DOHH2 (cell line): ENCODE measurements at regions not wholly inside any gene's neighbourhood (a gene's known extent, or its start where the extent isn't known, plus 50 kb on each side); places are given as distances from the start of the nearest gene placed in this dataset.

Source experiments
- EZH2phosphoT487 ChIP-seq: fragments of 200-600 bp; sonication (generic); IDR thresholded peaks from 2 replicates; pipeline ENCODE4 v1.6.1; 2017; ENCODE audit warnings: borderline replicate concordance, mild to moderate bottlenecking, antibody characterized with exemption, low read length, moderate library complexity, mixed read lengths
- TF ChIP-seq, protein P1 (sequence below): fragments of 200-600 bp; sonication (generic); IDR thresholded peaks from one replicate; pipeline ENCODE4 v1.5.1; 2014; ENCODE audit warnings: antibody characterized with exemption, mild to moderate bottlenecking, low read depth, low read length; ENCODE audit not compliant: poor library complexity, severe bottlenecking

- TF ChIP-seq, protein P1, sequence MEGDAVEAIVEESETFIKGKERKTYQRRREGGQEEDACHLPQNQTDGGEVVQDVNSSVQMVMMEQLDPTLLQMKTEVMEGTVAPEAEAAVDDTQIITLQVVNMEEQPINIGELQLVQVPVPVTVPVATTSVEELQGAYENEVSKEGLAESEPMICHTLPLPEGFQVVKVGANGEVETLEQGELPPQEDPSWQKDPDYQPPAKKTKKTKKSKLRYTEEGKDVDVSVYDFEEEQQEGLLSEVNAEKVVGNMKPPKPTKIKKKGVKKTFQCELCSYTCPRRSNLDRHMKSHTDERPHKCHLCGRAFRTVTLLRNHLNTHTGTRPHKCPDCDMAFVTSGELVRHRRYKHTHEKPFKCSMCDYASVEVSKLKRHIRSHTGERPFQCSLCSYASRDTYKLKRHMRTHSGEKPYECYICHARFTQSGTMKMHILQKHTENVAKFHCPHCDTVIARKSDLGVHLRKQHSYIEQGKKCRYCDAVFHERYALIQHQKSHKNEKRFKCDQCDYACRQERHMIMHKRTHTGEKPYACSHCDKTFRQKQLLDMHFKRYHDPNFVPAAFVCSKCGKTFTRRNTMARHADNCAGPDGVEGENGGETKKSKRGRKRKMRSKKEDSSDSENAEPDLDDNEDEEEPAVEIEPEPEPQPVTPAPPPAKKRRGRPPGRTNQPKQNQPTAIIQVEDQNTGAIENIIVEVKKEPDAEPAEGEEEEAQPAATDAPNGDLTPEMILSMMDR: no peak
- TF ChIP-seq EZH2phosphoT487: no peak
Measured at GRCh38 chr14:29205658-29206057, 439.1 kb downstream of the FOXG1 start.
